Bronchial epithelial cell (primary cell): ENCODE measurements at regions not wholly inside any gene's neighbourhood (a gene's known extent, or its start where the extent isn't known, plus 50 kb on each side); places are given as distances from the start of the nearest gene placed in this dataset.

ENCODE experiments used
- DNase-seq: peaks from one replicate; pipeline ENCODE4 v3.0.0-alpha.2; 2010; ENCODE audit warnings: low read depth
- FAIRE-seq: peaks from 2 replicates; lab custom pipeline; 2011; peaks lifted over from hg19 to GRCh38; lab: Jason Lieb, UNC
- H3K27me3 ChIP-seq: 2 replicates; pipeline ENCODE4 v1.5.1; 2011; ENCODE audit warnings: low read length; ENCODE audit not compliant: control insufficient read depth, insufficient read depth
- H3K36me3 ChIP-seq: 2 replicates; pipeline ENCODE4 v1.5.1; 2011; ENCODE audit warnings: low read length; ENCODE audit not compliant: control insufficient read depth, insufficient read depth
- H3K4me3 ChIP-seq: 2 replicates; pipeline ENCODE4 v1.5.1; 2011; ENCODE audit warnings: mild to moderate bottlenecking, low read depth, low read length, control low read depth
- TF ChIP-seq, protein P1 (sequence below): IDR thresholded peaks from 2 replicates; pipeline ENCODE4 v1.5.1; 2011; ENCODE audit warnings: mild to moderate bottlenecking, moderate library complexity, low read length, control low read depth, inconsistent platforms; ENCODE audit not compliant: insufficient read depth, severe bottlenecking

DNA sequence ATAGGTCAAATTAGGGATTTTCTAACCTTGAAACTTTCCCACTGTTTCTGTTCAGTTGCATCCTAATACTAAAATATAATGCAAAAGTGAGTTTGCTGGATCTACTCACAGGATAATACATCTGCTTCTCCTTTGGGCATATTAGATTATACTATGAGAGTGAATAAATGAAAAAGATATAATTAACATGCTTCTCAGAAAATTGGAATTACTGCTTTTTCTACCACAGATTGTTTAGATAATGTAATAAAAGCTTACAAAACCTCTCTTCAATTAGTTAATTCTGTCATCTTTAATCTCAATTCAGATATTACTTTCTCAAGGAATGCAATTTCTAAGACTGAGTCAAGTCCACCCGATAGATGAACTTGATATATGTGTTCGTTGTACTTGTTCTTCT, 1077.2 kb upstream of the CDH2 start:
- Histone ChIP-seq H3K4me3 (no peak overlapping the region), H3K27me3 (no peaks in the 10 kb centered on the region), H3K36me3 (no peaks in the 10 kb centered on the region)
- TF ChIP-seq, protein P1, sequence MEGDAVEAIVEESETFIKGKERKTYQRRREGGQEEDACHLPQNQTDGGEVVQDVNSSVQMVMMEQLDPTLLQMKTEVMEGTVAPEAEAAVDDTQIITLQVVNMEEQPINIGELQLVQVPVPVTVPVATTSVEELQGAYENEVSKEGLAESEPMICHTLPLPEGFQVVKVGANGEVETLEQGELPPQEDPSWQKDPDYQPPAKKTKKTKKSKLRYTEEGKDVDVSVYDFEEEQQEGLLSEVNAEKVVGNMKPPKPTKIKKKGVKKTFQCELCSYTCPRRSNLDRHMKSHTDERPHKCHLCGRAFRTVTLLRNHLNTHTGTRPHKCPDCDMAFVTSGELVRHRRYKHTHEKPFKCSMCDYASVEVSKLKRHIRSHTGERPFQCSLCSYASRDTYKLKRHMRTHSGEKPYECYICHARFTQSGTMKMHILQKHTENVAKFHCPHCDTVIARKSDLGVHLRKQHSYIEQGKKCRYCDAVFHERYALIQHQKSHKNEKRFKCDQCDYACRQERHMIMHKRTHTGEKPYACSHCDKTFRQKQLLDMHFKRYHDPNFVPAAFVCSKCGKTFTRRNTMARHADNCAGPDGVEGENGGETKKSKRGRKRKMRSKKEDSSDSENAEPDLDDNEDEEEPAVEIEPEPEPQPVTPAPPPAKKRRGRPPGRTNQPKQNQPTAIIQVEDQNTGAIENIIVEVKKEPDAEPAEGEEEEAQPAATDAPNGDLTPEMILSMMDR = no peak
- FAIRE-seq (no peak), DNase-seq (no peak)

- Histone ChIP-seq H3K36me3 (no peaks in the 10 kb centered on the region), H3K27me3 (no peaks in the 10 kb centered on the region), H3K4me3 (no peak overlapping the region)
- FAIRE-seq (no peak), DNase-seq (no peak)
- TF ChIP-seq, protein P1 = no peak
These were observed 1074.8 kb upstream of the CDH2 start for GRCh38 chr18:29251681-29252080.

- Histone ChIP-seq H3K4me3 (no peak overlapping the region), H3K36me3 (no peaks in the 10 kb centered on the region), H3K27me3 (no peaks in the 10 kb centered on the region)
- FAIRE-seq = no peak
- TF ChIP-seq, protein P1 = no peak
- DNase-seq = no peak
These were observed 1073.9 kb upstream of the CDH2 start for GRCh38 chr18:29250843-29251242.

GRCh38 chr18:29250259-29250658, 1073.3 kb upstream of the CDH2 start:
- no peak overlapping the region for H3K4me3 ChIP-seq
- DNase-seq (no peak), FAIRE-seq (no peak)
- no peaks in the 10 kb centered on the region for H3K27me3 ChIP-seq
- TF ChIP-seq, protein P1 = no peak
- no peaks in the 10 kb centered on the region for H3K36me3 ChIP-seq

DNA sequence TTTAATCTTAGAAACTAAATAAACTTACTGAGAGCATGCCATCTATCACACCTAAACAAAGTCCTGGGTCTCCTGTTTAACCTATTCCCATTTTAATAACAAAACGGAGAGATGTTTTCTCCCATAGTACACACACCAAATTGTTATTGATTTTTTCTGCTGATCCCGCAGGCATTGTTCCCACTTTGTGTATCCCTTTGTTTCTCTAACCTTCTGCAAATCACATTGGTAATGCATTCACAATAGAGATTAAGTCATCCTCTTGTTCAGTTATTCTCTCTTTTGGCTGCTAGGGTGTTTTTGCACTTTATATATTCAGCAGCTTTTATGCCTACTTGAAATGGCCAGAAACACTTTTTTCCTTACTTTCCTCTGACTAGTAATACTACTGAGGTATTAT, 1071.9 kb upstream of the CDH2 start:
- no peak for DNase-seq
- H3K27me3 ChIP-seq = no peaks in the 10 kb centered on the region
- FAIRE-seq = no peak
- TF ChIP-seq, protein P1 = no peak
- no peak overlapping the region for H3K4me3 ChIP-seq
- no peaks in the 10 kb centered on the region for H3K36me3 ChIP-seq

- no peak for FAIRE-seq
- no peak overlapping the region for H3K4me3 ChIP-seq
- TF ChIP-seq, protein P1 = no peak
- DNase-seq = no peak
- no peaks in the 10 kb centered on the region for H3K36me3 ChIP-seq
- no peaks in the 10 kb centered on the region for H3K27me3 ChIP-seq
These were observed 1064.3 kb upstream of the CDH2 start for GRCh38 chr18:29241199-29241598.
